Parathyroid adenoma (tissue), 2 donors: ENCODE measurements at regions not wholly inside any gene's neighbourhood (a gene's known extent, or its start where the extent isn't known, plus 50 kb on each side); places are given as distances from the start of the nearest gene placed in this dataset.
A peak's percentile ranks its signal among the peaks of the same experiment; 100 is the strongest.

Source experiments
- H2AFZ ChIP-seq: fragments of 300-600 bp; sonication (generic); one replicate; pipeline ENCODE4 v1.7.0; 2017; ENCODE audit warnings: antibody characterized with exemption, mild to moderate bottlenecking
- H3K27ac ChIP-seq: fragments of 300-600 bp; sonication (generic); one replicate; pipeline ENCODE4 v1.7.0; 2017
- H3K27me3 ChIP-seq: fragments of 300-600 bp; sonication (generic); one replicate; pipeline ENCODE4 v1.7.0; 2017; ENCODE audit warnings: low read length; ENCODE audit not compliant: control insufficient read depth, insufficient read depth
- H3K36me3 ChIP-seq: fragments of 300-600 bp; sonication (generic); one replicate; pipeline ENCODE4 v1.7.0; 2017; ENCODE audit warnings: low read length; ENCODE audit not compliant: control insufficient read depth, insufficient read depth
- H3K4me1 ChIP-seq: fragments of 300-600 bp; sonication (generic); one replicate; pipeline ENCODE4 v1.7.0; 2017; ENCODE audit warnings: control low read depth
- H3K4me2 ChIP-seq: fragments of 300-600 bp; sonication (generic); one replicate; pipeline ENCODE4 v1.7.0; 2017; ENCODE audit warnings: low read length
- H3K4me3 ChIP-seq: fragments of 300-600 bp; sonication (generic); one replicate; pipeline ENCODE4 v1.7.0; 2017; ENCODE audit warnings: low read depth, low read length
- H3K79me2 ChIP-seq: fragments of 300-600 bp; sonication (generic); one replicate; pipeline ENCODE4 v1.7.0; 2017; ENCODE audit warnings: control low read depth
- H3K9ac ChIP-seq: fragments of 300-600 bp; sonication (generic); one replicate; pipeline ENCODE4 v1.7.0; 2017; ENCODE audit warnings: mild to moderate bottlenecking
- H3K9me3 ChIP-seq: fragments of 300-600 bp; sonication (generic); one replicate; pipeline ENCODE4 v1.7.0; 2017; ENCODE audit warnings: low read length; ENCODE audit not compliant: control insufficient read depth
- CTCF ChIP-seq: fragments of 300-600 bp; sonication (generic); IDR thresholded peaks from one replicate; pipeline ENCODE4 v1.7.0; 2017; ENCODE audit warnings: antibody characterized with exemption, mild to moderate bottlenecking
- donor health status: primary hyperparathyroidism.

GRCh38 chr6:71190809-71191208 lies 97.8 kb upstream of the OGFRL1 start:
- Histone ChIP-seq H3K36me3 (no peaks in the 10 kb centered on the region), H3K4me2 (no peak overlapping the region), H3K9ac (no peak overlapping the region), H3K79me2 (no peaks in the 10 kb centered on the region), H3K4me1 (no peaks in the 10 kb centered on the region), H3K27me3 (no peaks in the 10 kb centered on the region), H2AFZ (no peak overlapping the region), H3K9me3 (no peaks in the 10 kb centered on the region), H3K4me3 (no peak overlapping the region), H3K27ac (no peak overlapping the region)
- peak; percentile 53 for TF ChIP-seq CTCF

- H3K4me3 ChIP-seq, result no peak overlapping the region
- H3K27me3 ChIP-seq, result no peaks in the 10 kb centered on the region
These were observed 93.9 kb upstream of the OGFRL1 start for GRCh38 chr6:71194724-71195123.

GRCh38 chr6:71197267-71197666 lies 91.3 kb upstream of the OGFRL1 start:
- H3K79me2 ChIP-seq, result no peaks in the 10 kb centered on the region
- H3K9me3 ChIP-seq, result no peaks in the 10 kb centered on the region
- H3K4me1 ChIP-seq, result no peaks in the 10 kb centered on the region
- H3K27ac ChIP-seq, result no peak overlapping the region
- no peak overlapping the region for H3K9ac ChIP-seq
- H3K36me3 ChIP-seq, result no peaks in the 10 kb centered on the region
- no peak overlapping the region for H3K4me3 ChIP-seq
- no peak overlapping the region for H3K4me2 ChIP-seq
- H2AFZ ChIP-seq, result no peak overlapping the region
- H3K27me3 ChIP-seq, result no peaks in the 10 kb centered on the region
- no peak for TF ChIP-seq CTCF

More at GRCh38 chr6:71194724-71195123, 93.9 kb upstream of the OGFRL1 start:
- no peaks in the 10 kb centered on the region for H3K36me3 ChIP-seq
- H3K27ac ChIP-seq, result no peak overlapping the region
- H3K9ac ChIP-seq, result no peak overlapping the region
- no peaks in the 10 kb centered on the region for H3K4me1 ChIP-seq
- H2AFZ ChIP-seq, result no peak overlapping the region
- no peaks in the 10 kb centered on the region for H3K9me3 ChIP-seq
- TF ChIP-seq CTCF, result no peak
- H3K79me2 ChIP-seq, result no peaks in the 10 kb centered on the region
- no peak overlapping the region for H3K4me2 ChIP-seq

GRCh38 chr6:71197780-71198179 lies 90.8 kb upstream of the OGFRL1 start:
- H3K9ac ChIP-seq, result no peak overlapping the region
- H3K9me3 ChIP-seq, result no peaks in the 10 kb centered on the region
- H3K79me2 ChIP-seq, result no peaks in the 10 kb centered on the region
- H3K27ac ChIP-seq, result no peak overlapping the region
- TF ChIP-seq CTCF, result no peak
- peak overlapping the region; percentile 44 for H2AFZ ChIP-seq
- H3K4me2 ChIP-seq, result no peak overlapping the region
- H3K4me1 ChIP-seq, result no peaks in the 10 kb centered on the region
- H3K4me3 ChIP-seq, result no peak overlapping the region
- H3K27me3 ChIP-seq, result no peaks in the 10 kb centered on the region
- H3K36me3 ChIP-seq, result no peaks in the 10 kb centered on the region

GRCh38 chr6:71198908-71199307 lies 89.7 kb upstream of the OGFRL1 start:
- H3K4me2 ChIP-seq, result no peak overlapping the region

More at GRCh38 chr6:71198908-71199307, 89.7 kb upstream of the OGFRL1 start:
- TF ChIP-seq CTCF, result no peak
- no peak overlapping the region for H2AFZ ChIP-seq
- no peaks in the 10 kb centered on the region for H3K9me3 ChIP-seq
- H3K4me3 ChIP-seq, result no peak overlapping the region
- no peaks in the 10 kb centered on the region for H3K4me1 ChIP-seq
- no peak overlapping the region for H3K27ac ChIP-seq
- no peaks in the 10 kb centered on the region for H3K27me3 ChIP-seq
- no peaks in the 10 kb centered on the region for H3K36me3 ChIP-seq
- H3K9ac ChIP-seq, result no peak overlapping the region
- H3K79me2 ChIP-seq, result no peaks in the 10 kb centered on the region
